ENCODE measurements at regions not wholly inside any gene's neighbourhood (a gene's known extent, or its start where the extent isn't known, plus 50 kb on each side); places are given as distances from the start of the nearest gene placed in this dataset. TPM values are rescaled to one million over a fixed set of nuclear protein-coding genes. Genes with fewer than 3 reads are reported as not detected.

Small RNAs in the stretch of these regions (small RNA-seq; reads per million reads assigned to genes)
- gene SNRPCP5 (ENCODE audit: insufficient read depth): not detected

Data from mesendoderm (in vitro differentiated cells).